ENCODE measurements at regions not wholly inside any gene's neighbourhood (a gene's known extent, or its start where the extent isn't known, plus 50 kb on each side); places are given as distances from the start of the nearest gene placed in this dataset.

DNA sequence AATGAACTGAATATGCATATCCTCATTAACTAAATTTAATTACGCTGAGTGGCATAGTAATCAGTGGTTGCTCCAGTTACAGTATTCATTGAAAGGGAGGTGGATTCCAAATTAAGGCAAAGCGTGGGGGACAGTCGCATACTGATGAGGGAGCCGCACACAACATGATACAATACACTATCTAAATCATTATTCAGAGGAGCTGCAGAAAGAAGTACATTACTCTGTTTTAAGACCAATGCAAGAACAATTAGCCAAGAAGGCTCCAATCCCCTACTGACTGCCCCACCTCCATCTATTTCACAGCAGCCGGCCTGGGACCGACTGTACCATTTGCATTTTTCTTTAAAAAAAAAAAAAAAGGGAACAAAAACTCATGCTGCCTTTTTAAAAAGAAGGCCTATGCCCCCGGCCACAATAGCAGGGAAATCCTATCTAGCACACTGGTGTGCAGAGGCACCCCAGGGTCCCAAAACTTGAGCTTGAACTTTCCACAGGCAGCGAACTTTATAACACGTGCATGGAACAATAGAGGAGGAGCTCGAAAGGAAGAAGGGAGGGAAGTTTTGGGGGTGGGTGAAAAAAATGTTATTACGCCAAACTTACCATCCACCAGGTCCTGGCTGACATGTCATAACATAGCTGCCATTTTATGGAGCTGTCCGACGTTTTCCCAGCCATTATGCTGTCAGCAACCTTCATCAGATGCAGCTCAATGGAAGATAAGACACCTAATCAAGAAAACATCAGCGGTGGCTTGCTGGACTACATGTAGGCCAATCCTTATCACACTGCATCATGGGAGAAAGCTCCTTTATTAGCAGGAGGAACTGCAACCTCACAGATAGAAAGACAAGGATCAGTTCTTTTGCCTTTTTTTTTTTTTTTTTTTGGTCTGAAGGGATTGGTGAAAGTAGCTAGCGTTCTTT lies 161.6 kb downstream of the ZDHHC21 start:
- H3K79me2 ChIP-seq (ENCODE audit: control insufficient read depth, insufficient read depth, low read length, unreplicated experiment): no peaks in the 10 kb centered on the region
- peaks cover 4% of the 10 kb centered on the region for H3K4me1 ChIP-seq (ENCODE audit: control insufficient read depth, insufficient read depth, low read length, unreplicated experiment)
- no peak overlapping the region for H3K4me3 ChIP-seq (ENCODE audit: low read depth, low read length)
- no peak overlapping the region for H2AFZ ChIP-seq (ENCODE audit: low read length, unreplicated experiment)
- H3K27me3 ChIP-seq (ENCODE audit: insufficient read depth, low read length): peaks cover 46% of the 10 kb centered on the region
- no peak overlapping the region for H3K27ac ChIP-seq (ENCODE audit: low read depth, low read length)
- H3K36me3 ChIP-seq (ENCODE audit: insufficient read depth, low read length): no peaks in the 10 kb centered on the region

- H3K27me3 ChIP-seq (ENCODE audit: insufficient read depth, low read length): peaks cover 50% of the 10 kb centered on the region
- peaks cover 4% of the 10 kb centered on the region for H3K4me1 ChIP-seq (ENCODE audit: control insufficient read depth, insufficient read depth, low read length, unreplicated experiment)
- H3K36me3 ChIP-seq (ENCODE audit: insufficient read depth, low read length): no peaks in the 10 kb centered on the region
- H3K27ac ChIP-seq (ENCODE audit: low read depth, low read length): no peak overlapping the region
- no peaks in the 10 kb centered on the region for H3K79me2 ChIP-seq (ENCODE audit: control insufficient read depth, insufficient read depth, low read length, unreplicated experiment)
- no peak overlapping the region for H2AFZ ChIP-seq (ENCODE audit: low read length, unreplicated experiment)
- H3K4me3 ChIP-seq (ENCODE audit: low read depth, low read length): no peak overlapping the region
These were observed 162.4 kb downstream of the ZDHHC21 start for GRCh38 chr9:14530841-14531240.

GRCh38 chr9:14530366-14530765 lies 162.9 kb downstream of the ZDHHC21 start:
- Histone ChIP-seq H3K4me3 (ENCODE audit: low read depth, low read length) (no peak overlapping the region), H3K4me1 (ENCODE audit: control insufficient read depth, insufficient read depth, low read length, unreplicated experiment) (peaks cover 4% of the 10 kb centered on the region), H3K79me2 (ENCODE audit: control insufficient read depth, insufficient read depth, low read length, unreplicated experiment) (no peaks in the 10 kb centered on the region), H3K36me3 (ENCODE audit: insufficient read depth, low read length) (no peaks in the 10 kb centered on the region), H2AFZ (ENCODE audit: low read length, unreplicated experiment) (no peak overlapping the region), H3K27ac (ENCODE audit: low read depth, low read length) (no peak overlapping the region), H3K27me3 (ENCODE audit: insufficient read depth, low read length) (peaks cover 46% of the 10 kb centered on the region)

DNA sequence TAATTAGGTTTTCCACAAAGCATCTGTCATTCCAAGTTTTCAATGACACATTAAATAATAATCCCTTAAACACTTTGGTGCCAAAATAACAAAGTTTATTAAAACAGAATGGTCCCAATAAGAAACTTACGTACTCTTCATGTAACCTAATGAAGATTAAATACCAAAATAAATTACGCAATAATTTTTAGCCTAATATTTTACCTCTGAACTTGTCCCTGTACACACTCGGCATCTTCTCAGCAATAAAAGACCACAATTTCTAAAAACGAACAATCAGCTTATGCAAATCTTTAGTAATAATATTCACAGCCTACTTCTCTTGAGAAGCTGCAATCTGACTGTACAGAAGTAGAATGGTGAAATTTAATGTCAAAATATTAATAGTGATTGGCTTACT lies 163.6 kb downstream of the ZDHHC21 start:
- no peak overlapping the region for H3K4me3 ChIP-seq (ENCODE audit: low read depth, low read length)

GRCh38 chr9:14529054-14529453 lies 164.2 kb downstream of the ZDHHC21 start:
- H3K79me2 ChIP-seq (ENCODE audit: control insufficient read depth, insufficient read depth, low read length, unreplicated experiment): no peaks in the 10 kb centered on the region

More for the DNA sequence above, 163.6 kb downstream of the ZDHHC21 start:
- Histone ChIP-seq H3K27ac (ENCODE audit: low read depth, low read length) (no peak overlapping the region), H3K79me2 (ENCODE audit: control insufficient read depth, insufficient read depth, low read length, unreplicated experiment) (no peaks in the 10 kb centered on the region), H3K27me3 (ENCODE audit: insufficient read depth, low read length) (peaks cover 38% of the 10 kb centered on the region), H3K4me1 (ENCODE audit: control insufficient read depth, insufficient read depth, low read length, unreplicated experiment) (peaks cover 4% of the 10 kb centered on the region), H3K36me3 (ENCODE audit: insufficient read depth, low read length) (no peaks in the 10 kb centered on the region), H2AFZ (ENCODE audit: low read length, unreplicated experiment) (no peak overlapping the region)

GRCh38 chr9:14526504-14526903 lies 166.7 kb downstream of the ZDHHC21 start:
- Histone ChIP-seq H3K4me3 (ENCODE audit: low read depth, low read length) (no peak overlapping the region), H3K36me3 (ENCODE audit: insufficient read depth, low read length) (no peaks in the 10 kb centered on the region), H2AFZ (ENCODE audit: low read length, unreplicated experiment) (no peak overlapping the region), H3K27ac (ENCODE audit: low read depth, low read length) (no peak overlapping the region), H3K4me1 (ENCODE audit: control insufficient read depth, insufficient read depth, low read length, unreplicated experiment) (no peaks in the 10 kb centered on the region), H3K27me3 (ENCODE audit: insufficient read depth, low read length) (peaks cover 39% of the 10 kb centered on the region; the same call in 1 of the 2 replicates), H3K79me2 (ENCODE audit: control insufficient read depth, insufficient read depth, low read length, unreplicated experiment) (no peaks in the 10 kb centered on the region)

More at GRCh38 chr9:14529054-14529453, 164.2 kb downstream of the ZDHHC21 start:
- Histone ChIP-seq H3K4me3 (ENCODE audit: low read depth, low read length) (no peak overlapping the region), H2AFZ (ENCODE audit: low read length, unreplicated experiment) (no peak overlapping the region), H3K27me3 (ENCODE audit: insufficient read depth, low read length) (peaks cover 32% of the 10 kb centered on the region; the same call in 1 of the 2 replicates), H3K27ac (ENCODE audit: low read depth, low read length) (no peak overlapping the region), H3K4me1 (ENCODE audit: control insufficient read depth, insufficient read depth, low read length, unreplicated experiment) (peaks cover 4% of the 10 kb centered on the region), H3K36me3 (ENCODE audit: insufficient read depth, low read length) (no peaks in the 10 kb centered on the region)

GRCh38 chr9:14525856-14526255 lies 167.4 kb downstream of the ZDHHC21 start:
- Histone ChIP-seq H3K79me2 (ENCODE audit: control insufficient read depth, insufficient read depth, low read length, unreplicated experiment) (no peaks in the 10 kb centered on the region), H3K27ac (ENCODE audit: low read depth, low read length) (no peak overlapping the region), H3K27me3 (ENCODE audit: insufficient read depth, low read length) (peaks cover 40% of the 10 kb centered on the region; the same call in 1 of the 2 replicates), H2AFZ (ENCODE audit: low read length, unreplicated experiment) (no peak overlapping the region), H3K4me3 (ENCODE audit: low read depth, low read length) (no peak overlapping the region), H3K36me3 (ENCODE audit: insufficient read depth, low read length) (no peaks in the 10 kb centered on the region), H3K4me1 (ENCODE audit: control insufficient read depth, insufficient read depth, low read length, unreplicated experiment) (no peaks in the 10 kb centered on the region)

DNA sequence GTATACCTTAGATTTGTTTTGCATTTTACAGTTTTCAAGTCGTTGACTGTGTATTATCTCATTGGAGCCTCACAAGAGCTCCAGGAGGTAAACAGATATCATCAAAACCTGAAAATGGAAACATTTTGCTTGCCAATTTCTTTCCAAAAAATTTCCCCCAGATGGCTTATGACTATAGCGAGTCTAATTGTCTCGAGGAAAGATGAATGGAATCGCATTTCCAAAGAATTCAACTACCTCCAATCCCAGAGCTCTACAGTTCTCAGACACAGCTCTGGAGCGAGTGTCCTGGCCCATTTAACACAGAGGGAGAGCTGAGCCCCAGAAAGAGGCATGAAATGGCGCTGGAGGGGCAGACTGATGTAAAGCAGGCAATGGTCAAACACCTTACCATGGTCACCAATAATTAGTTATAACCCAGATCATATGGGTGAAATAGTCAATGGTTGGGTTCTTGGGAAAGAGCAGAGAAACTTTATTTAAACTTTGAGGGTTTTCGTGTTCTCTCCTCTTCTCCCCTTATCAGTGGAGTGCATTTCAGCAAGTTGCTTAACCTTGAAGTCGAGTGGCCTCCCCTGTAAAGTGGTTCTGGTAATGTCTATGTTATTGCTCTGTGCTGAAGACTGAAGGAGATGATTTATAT lies 168.2 kb downstream of the ZDHHC21 start:
- H2AFZ ChIP-seq (ENCODE audit: low read length, unreplicated experiment): no peak overlapping the region
- H3K79me2 ChIP-seq (ENCODE audit: control insufficient read depth, insufficient read depth, low read length, unreplicated experiment): no peaks in the 10 kb centered on the region

GRCh38 chr9:14523545-14523944 lies 169.7 kb downstream of the ZDHHC21 start:
- no peaks in the 10 kb centered on the region for H3K4me1 ChIP-seq (ENCODE audit: control insufficient read depth, insufficient read depth, low read length, unreplicated experiment)
- peaks cover 30% of the 10 kb centered on the region; the same call in 1 of the 2 replicates for H3K27me3 ChIP-seq (ENCODE audit: insufficient read depth, low read length)
- no peak overlapping the region for H3K27ac ChIP-seq (ENCODE audit: low read depth, low read length)
- no peak overlapping the region for H3K4me3 ChIP-seq (ENCODE audit: low read depth, low read length)
- H3K79me2 ChIP-seq (ENCODE audit: control insufficient read depth, insufficient read depth, low read length, unreplicated experiment): no peaks in the 10 kb centered on the region
- no peaks in the 10 kb centered on the region for H3K36me3 ChIP-seq (ENCODE audit: insufficient read depth, low read length)
- H2AFZ ChIP-seq (ENCODE audit: low read length, unreplicated experiment): no peak overlapping the region

More for the DNA sequence above, 168.2 kb downstream of the ZDHHC21 start:
- Histone ChIP-seq H3K27ac (ENCODE audit: low read depth, low read length) (no peak overlapping the region), H3K4me3 (ENCODE audit: low read depth, low read length) (no peak overlapping the region), H3K27me3 (ENCODE audit: insufficient read depth, low read length) (peaks cover 37% of the 10 kb centered on the region; the same call in 1 of the 2 replicates), H3K4me1 (ENCODE audit: control insufficient read depth, insufficient read depth, low read length, unreplicated experiment) (no peaks in the 10 kb centered on the region), H3K36me3 (ENCODE audit: insufficient read depth, low read length) (no peaks in the 10 kb centered on the region)

GRCh38 chr9:14522627-14523379 lies 170.4 kb downstream of the ZDHHC21 start:
- Histone ChIP-seq H3K4me1 (ENCODE audit: control insufficient read depth, insufficient read depth, low read length, unreplicated experiment) (no peaks in the 10 kb centered on the region), H3K27me3 (ENCODE audit: insufficient read depth, low read length) (peaks cover 26% of the 10 kb centered on the region; the same call in 1 of the 2 replicates), H3K79me2 (ENCODE audit: control insufficient read depth, insufficient read depth, low read length, unreplicated experiment) (no peaks in the 10 kb centered on the region), H3K4me3 (ENCODE audit: low read depth, low read length) (no peak overlapping the region), H2AFZ (ENCODE audit: low read length, unreplicated experiment) (no peak overlapping the region), H3K27ac (ENCODE audit: low read depth, low read length) (no peak overlapping the region), H3K36me3 (ENCODE audit: insufficient read depth, low read length) (no peaks in the 10 kb centered on the region)
